NT2/D1 (cell line): ENCODE measurements at regions not wholly inside any gene's neighbourhood (a gene's known extent, or its start where the extent isn't known, plus 50 kb on each side); places are given as distances from the start of the nearest gene placed in this dataset.

ENCODE experiments used
- YY1 ChIP-seq: IDR thresholded peaks from 2 replicates; pipeline ENCODE4 v1.6.1; 2011; ENCODE audit not compliant: insufficient read length, insufficient read depth
- ZNF274 ChIP-seq: IDR thresholded peaks from 2 replicates; pipeline ENCODE4 v1.6.1; 2011; ENCODE audit warnings: mild to moderate bottlenecking, low read depth, low read length

DNA sequence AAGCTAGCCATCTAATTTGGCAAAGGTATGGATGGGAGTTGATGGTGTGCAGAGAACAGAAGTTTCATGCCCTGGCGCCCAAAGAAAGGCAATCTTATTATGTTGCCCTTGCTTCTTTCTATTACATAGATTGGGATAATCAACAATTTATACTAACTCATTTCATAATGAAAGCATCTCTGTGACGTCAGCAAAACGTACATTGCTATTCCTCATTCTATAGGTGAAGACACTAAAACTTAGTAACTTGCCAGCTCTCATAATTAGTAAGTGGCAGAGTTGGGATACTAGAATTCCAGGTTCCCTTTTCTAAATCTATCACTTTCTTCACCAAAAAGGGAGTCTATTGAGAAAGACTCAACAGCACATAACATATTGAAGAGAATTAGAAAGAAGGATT lies 374.8 kb downstream of the NR2F1-AS1 start:
- no peak for TF ChIP-seq YY1
- TF ChIP-seq ZNF274 = no peak
